ENCODE measurements at regions not wholly inside any gene's neighbourhood (a gene's known extent, or its start where the extent isn't known, plus 50 kb on each side); places are given as distances from the start of the nearest gene placed in this dataset.

GRCh38 chr2:173830170-173830569, 135.0 kb downstream of the SP3 start:
- ATAC-seq: no peak
- TF ChIP-seq CSDC2 (CRISPR knock-in tag; IDR thresholded peaks at IDR 0.05): no peak
- no peak for TF ChIP-seq TOX (CRISPR knock-in tag; IDR thresholded peaks at IDR 0.05; ENCODE audit: borderline replicate concordance)
- TF ChIP-seq OSR1 (CRISPR knock-in tag; IDR thresholded peaks at IDR 0.05): no peak
- no peak for TF ChIP-seq PATZ1 (CRISPR knock-in tag; IDR thresholded peaks at IDR 0.05; ENCODE audit: borderline replicate concordance)
- no peak for TF ChIP-seq ARNTL (CRISPR knock-in tag; IDR thresholded peaks at IDR 0.05; ENCODE audit: borderline replicate concordance, low read depth)
- no peak for TF ChIP-seq POU6F1 (CRISPR knock-in tag; IDR thresholded peaks at IDR 0.05; ENCODE audit: borderline replicate concordance, low read depth)
- TF ChIP-seq ESRRG (CRISPR knock-in tag; IDR thresholded peaks at IDR 0.05): no peak
- no peak for TF ChIP-seq GLIS3 (CRISPR knock-in tag; IDR thresholded peaks at IDR 0.05)
- TF ChIP-seq ZNF565 (CRISPR knock-in tag; conservative IDR thresholded peaks at IDR 0.05; ENCODE audit: low read depth): no peak
- no peak for TF ChIP-seq CSRNP3 (CRISPR knock-in tag; IDR thresholded peaks at IDR 0.05)
- TF ChIP-seq CREB5 (CRISPR knock-in tag; IDR thresholded peaks at IDR 0.05; ENCODE audit: low read depth): no peak
- TF ChIP-seq PPARA (CRISPR knock-in tag; IDR thresholded peaks at IDR 0.05; ENCODE audit: borderline replicate concordance): no peak
- TF ChIP-seq ZNF8 (CRISPR knock-in tag; IDR thresholded peaks at IDR 0.05): no peak
- TF ChIP-seq ZFP30 (CRISPR knock-in tag; IDR thresholded peaks at IDR 0.05): no peak
- no peak for TF ChIP-seq ZNF70 (CRISPR knock-in tag; IDR thresholded peaks at IDR 0.05)
- no peak for TF ChIP-seq ZC3H10 (CRISPR knock-in tag; IDR thresholded peaks at IDR 0.05)
- TF ChIP-seq SNAI2 (CRISPR knock-in tag; IDR thresholded peaks at IDR 0.05): no peak

- no peak for ATAC-seq
- no peak for TF ChIP-seq ZFP30 (CRISPR knock-in tag; IDR thresholded peaks at IDR 0.05)
- no peak for TF ChIP-seq PPARA (CRISPR knock-in tag; IDR thresholded peaks at IDR 0.05; ENCODE audit: borderline replicate concordance)
- no peak for TF ChIP-seq TCF4 (CRISPR knock-in tag; IDR thresholded peaks at IDR 0.05; ENCODE audit: borderline replicate concordance)
- TF ChIP-seq POU6F1 (CRISPR knock-in tag; IDR thresholded peaks at IDR 0.05; ENCODE audit: borderline replicate concordance, low read depth): no peak
- TF ChIP-seq TOX (CRISPR knock-in tag; IDR thresholded peaks at IDR 0.05; ENCODE audit: borderline replicate concordance): no peak
- TF ChIP-seq ZNF565 (CRISPR knock-in tag; conservative IDR thresholded peaks at IDR 0.05; ENCODE audit: low read depth): no peak
Measured at GRCh38 chr2:173831312-173832229, 133.6 kb downstream of the SP3 start.

GRCh38 chr2:173834141-173834540, 131.0 kb downstream of the SP3 start:
- TF ChIP-seq TSHZ2 (CRISPR knock-in tag; IDR thresholded peaks at IDR 0.05) (no peak), ISL1 (CRISPR knock-in tag; IDR thresholded peaks at IDR 0.05) (peak; percentile 69), PATZ1 (CRISPR knock-in tag; IDR thresholded peaks at IDR 0.05; ENCODE audit: borderline replicate concordance) (no peak)
- no peak for ATAC-seq

All from SK-N-SH treated with all-trans-retinoic acid at 6 μM for 48 hours (cell line).